Lung (tissue), 11 donors: ENCODE measurements at regions not wholly inside any gene's neighbourhood (a gene's known extent, or its start where the extent isn't known, plus 50 kb on each side); places are given as distances from the start of the nearest gene placed in this dataset.
"Not testable (repeated sequence)": the region's sequence is repeated elsewhere in the genome, so short reads cannot be mapped to it uniquely, and the experiment has no call there.

Experiments
- ATAC-seq: fragments of 200-7000 bp; cut with Tn5 transposase; one replicate; pipeline ENCODE4 v1.9.1; 2020; ENCODE audit warnings: moderate number of reproducible peaks; ENCODE audit not compliant: insufficient read depth, low FRiP score
- DNase-seq, 3 donors: peaks; one replicate each; pipeline ENCODE4 v3.0.0-alpha.2; 2013 to 2017
- H3K27ac ChIP-seq, 2 donors: one replicate each; pipeline ENCODE4 v1.5.1; 2013; ENCODE audit warnings: mild to moderate bottlenecking in 2 of 2, moderate library complexity in 2 of 2, control low read depth in 1 of 2, inconsistent platforms in 1 of 2, low read depth in 1 of 2, low read length in 1 of 2
- H3K27me3 ChIP-seq, 3 donors: one replicate each; pipeline ENCODE4 v1.5.1; 2013; ENCODE audit warnings: low read length in 2 of 3; ENCODE audit not compliant: control insufficient read depth in 3 of 3, insufficient read depth in 3 of 3
- H3K36me3 ChIP-seq, 4 donors: one replicate each; pipeline ENCODE4 v1.5.1; 2013; ENCODE audit warnings: low read length in 4 of 4, mild to moderate bottlenecking in 1 of 4, moderate library complexity in 1 of 4; ENCODE audit not compliant: control insufficient read depth in 4 of 4, insufficient read depth in 4 of 4
- H3K4me1 ChIP-seq, 5 donors: one replicate each; pipeline ENCODE4 v1.5.1; 2013; ENCODE audit warnings: low read length in 5 of 5, mild to moderate bottlenecking in 2 of 5, moderate library complexity in 1 of 5; ENCODE audit not compliant: control insufficient read depth in 5 of 5, insufficient read depth in 5 of 5
- H3K4me3 ChIP-seq: one replicate; pipeline ENCODE4 v1.5.1; 2013; ENCODE audit warnings: mild to moderate bottlenecking, control low read depth, moderate library complexity
- H3K9ac ChIP-seq, 2 donors: one replicate each; pipeline ENCODE4 v1.5.1; 2013; ENCODE audit warnings: low read length in 2 of 2, control low read depth in 1 of 2; ENCODE audit not compliant: insufficient read depth in 1 of 2
- H3K9me3 ChIP-seq, 4 donors: one replicate each; pipeline ENCODE4 v1.5.1; 2013; ENCODE audit warnings: low read length in 3 of 4, mild to moderate bottlenecking in 1 of 4, moderate library complexity in 1 of 4; ENCODE audit not compliant: control insufficient read depth in 4 of 4, insufficient read depth in 3 of 4
- CTCF ChIP-seq: IDR thresholded peaks from 2 replicates; pipeline ENCODE4 v1.5.1; 2012; ENCODE audit warnings: mild to moderate bottlenecking; ENCODE audit errors: control extremely low read depth, extremely low read depth
- WGBS, 2 donors: extraction: QIAGEN DNeasy Blood & Tissue Kit; methylation state at CpG; one replicate each; pipeline ENCODE4 v1.1.7; 2013; 5-methylcytosine and 5-hydroxymethylcytosine counted together
- donor health status: control.
- donor health status: control.
- donor health status: Bipolar disorder and iron deficiency.
- donor health status: healthy.
- donor health status: DM: yes; HTN: yes; CAD: no.

- Histone ChIP-seq H3K27ac (no peak overlapping the region), H3K27me3 (peaks cover 0 to 6% (median 3%) of the 10 kb centered on the region in 3 donors), H3K9ac (no peak overlapping the region), H3K9me3 (peaks cover 0 to 4% (median 0%) of the 10 kb centered on the region in 4 donors), H3K36me3 (no peaks in the 10 kb centered on the region), H3K4me1 (peaks cover 0 to 9% (median 0%) of the 10 kb centered on the region in 5 donors), H3K4me3 (no peak overlapping the region)
- TF ChIP-seq CTCF = no peak
- ATAC-seq (no peak), DNase-seq (no peak)
- 79 to 92% methylated on average over 12 of the region's 12 CpGs for whole genome bisulfite sequencing, 2 donors
Measured at GRCh38 chr2:239548451-239548871, 147.6 kb upstream of the HDAC4 start.

GRCh38 chr2:239547140-239547539 is 146.3 kb upstream of the HDAC4 start:
- WGBS, 2 donors = 97 to 99% methylated on average over 3 of the region's 3 CpGs
- not testable (repeated sequence) for H3K9me3 ChIP-seq, H3K4me1 ChIP-seq, H3K4me3 ChIP-seq, H3K27ac ChIP-seq, H3K27me3 ChIP-seq, DNase-seq, ATAC-seq, H3K9ac ChIP-seq, H3K36me3 ChIP-seq

- Histone ChIP-seq H3K4me3 (no peak overlapping the region), H3K27me3 (peaks cover 0 to 3% (median 3%) of the 10 kb centered on the region in 3 donors), H3K36me3 (no peaks in the 10 kb centered on the region), H3K4me1 (peaks cover 0 to 9% (median 0%) of the 10 kb centered on the region in 5 donors), H3K9me3 (peaks cover 0 to 4% (median 0%) of the 10 kb centered on the region in 4 donors), H3K9ac (no peak overlapping the region), H3K27ac (no peak overlapping the region)
- ATAC-seq (no peak), DNase-seq (no peak)
- TF ChIP-seq CTCF = no peak
- 87 to 97% methylated on average over 9 of the region's 9 CpGs for WGBS, 2 donors
Measured at GRCh38 chr2:239546541-239546940, 145.7 kb upstream of the HDAC4 start.

GRCh38 chr2:239545741-239546392 is 145.0 kb upstream of the HDAC4 start:
- Histone ChIP-seq H3K9ac (no peak overlapping the region), H3K36me3 (no peaks in the 10 kb centered on the region), H3K4me1 (peaks cover 0 to 9% (median 0%) of the 10 kb centered on the region in 5 donors), H3K27me3 (peaks cover 0 to 3% (median 3%) of the 10 kb centered on the region in 3 donors), H3K4me3 (no peak overlapping the region), H3K27ac (no peak overlapping the region), H3K9me3 (peaks cover 0 to 4% (median 0%) of the 10 kb centered on the region in 4 donors)
- no peak for TF ChIP-seq CTCF
- DNase-seq (no peak), ATAC-seq (no peak)
- 86 to 92% methylated on average over 14 of the region's 14 CpGs for WGBS, 2 donors
